Neutrophil (primary cell): ENCODE measurements at regions not wholly inside any gene's neighbourhood (a gene's known extent, or its start where the extent isn't known, plus 50 kb on each side); places are given as distances from the start of the nearest gene placed in this dataset.

Experiments used
- H3K27ac ChIP-seq: fragments of 200-600 bp; sonication (generic); 2 replicates; pipeline ENCODE4 v1.5.1; 2016; ENCODE audit warnings: mild to moderate bottlenecking, moderate library complexity
- H3K27me3 ChIP-seq: fragments of 200-600 bp; sonication (generic); 2 replicates; pipeline ENCODE4 v1.6.0; 2016; ENCODE audit warnings: mild to moderate bottlenecking
- H3K36me3 ChIP-seq: fragments of 200-600 bp; sonication (generic); 2 replicates; pipeline ENCODE4 v1.5.1; 2017
- H3K4me1 ChIP-seq, 2 experiments: fragments of 200-600 bp in 1 of 2; sonication (generic) in 1 of 2; 1 replicate in 1 of 2; 2 replicates in 1 of 2; pipeline versions ENCODE4 v1.5.1 to v1.6.1; 2013 to 2016; ENCODE audit warnings: low read depth in 1 of 2, low read length in 1 of 2, mild to moderate bottlenecking in 1 of 2, moderate library complexity in 1 of 2; ENCODE audit not compliant: control insufficient read depth in 1 of 2, insufficient read depth in 1 of 2
- H3K4me3 ChIP-seq, 2 experiments: fragments of 200-600 bp in 1 of 2; sonication (generic) in 1 of 2; 1 replicate in 1 of 2; 2 replicates in 1 of 2; pipeline ENCODE4 v1.5.1; 2013 to 2016; ENCODE audit warnings: low read depth in 1 of 2, low read length in 1 of 2, mild to moderate bottlenecking in 1 of 2, moderate library complexity in 1 of 2
- H3K9me3 ChIP-seq: fragments of 200-600 bp; sonication (generic); 2 replicates; pipeline ENCODE4 v1.5.1; 2016
- CTCF ChIP-seq: fragments of 200-600 bp; sonication (generic); IDR thresholded peaks from 2 replicates; pipeline ENCODE4 v1.5.1; 2016; ENCODE audit warnings: antibody characterized with exemption

GRCh38 chr10:30111340-30112022 is 52.1 kb upstream of the JCAD start:
- H3K36me3 ChIP-seq, result no peaks in the 10 kb centered on the region
- H3K4me1 ChIP-seq, result no peaks in the 10 kb centered on the region
- no peak overlapping the region for H3K4me3 ChIP-seq
- no peak for TF ChIP-seq CTCF
- peaks cover 26% of the 10 kb centered on the region for H3K27me3 ChIP-seq
- H3K27ac ChIP-seq, result no peak overlapping the region
- H3K9me3 ChIP-seq, result no peaks in the 10 kb centered on the region
